ENCODE measurements at regions not wholly inside any gene's neighbourhood (a gene's known extent, or its start where the extent isn't known, plus 50 kb on each side); places are given as distances from the start of the nearest gene placed in this dataset.

- Histone ChIP-seq H3K4me3 (ENCODE audit: low read length in 2 of 2) (no peak overlapping the region), H3K36me3 (ENCODE audit: control insufficient read depth in 2 of 2, insufficient read depth in 2 of 2, low read length in 2 of 2) (no peaks in the 10 kb centered on the region), H3K4me1 (ENCODE audit: control insufficient read depth, insufficient read depth, low read length) (no peaks in the 10 kb centered on the region), H3K27me3 (ENCODE audit: control insufficient read depth in 1 of 2, insufficient read depth in 2 of 2, low read length in 2 of 2) (no peaks in the 10 kb centered on the region), H3K27ac (ENCODE audit: low read length) (no peak overlapping the region), H3K9me3 (ENCODE audit: control insufficient read depth in 2 of 2, low read length in 2 of 2) (no peaks in the 10 kb centered on the region), H3K9ac (ENCODE audit: low read length in 2 of 2) (no peak overlapping the region)
These were observed 658.7 kb downstream of the SLITRK1 start for GRCh38 chr13:83223546-83223945.

GRCh38 chr13:83221813-83222241 lies 660.4 kb downstream of the SLITRK1 start:
- no peak overlapping the region for H3K9ac ChIP-seq (ENCODE audit: low read length in 2 of 2)
- H3K4me1 ChIP-seq (ENCODE audit: control insufficient read depth, insufficient read depth, low read length), result no peaks in the 10 kb centered on the region
- H3K36me3 ChIP-seq (ENCODE audit: control insufficient read depth in 2 of 2, insufficient read depth in 2 of 2, low read length in 2 of 2), result no peaks in the 10 kb centered on the region
- no peaks in the 10 kb centered on the region for H3K9me3 ChIP-seq (ENCODE audit: control insufficient read depth in 2 of 2, low read length in 2 of 2)
- H3K27ac ChIP-seq (ENCODE audit: low read length), result no peak overlapping the region
- H3K27me3 ChIP-seq (ENCODE audit: control insufficient read depth in 1 of 2, insufficient read depth in 2 of 2, low read length in 2 of 2), result no peaks in the 10 kb centered on the region
- no peak overlapping the region for H3K4me3 ChIP-seq (ENCODE audit: low read length in 2 of 2)

- no peaks in the 10 kb centered on the region for H3K4me1 ChIP-seq (ENCODE audit: control insufficient read depth, insufficient read depth, low read length)
- no peak overlapping the region for H3K4me3 ChIP-seq (ENCODE audit: low read length in 2 of 2)
- H3K27me3 ChIP-seq (ENCODE audit: control insufficient read depth in 1 of 2, insufficient read depth in 2 of 2, low read length in 2 of 2), result no peaks in the 10 kb centered on the region
- H3K9ac ChIP-seq (ENCODE audit: low read length in 2 of 2), result no peak overlapping the region
- no peaks in the 10 kb centered on the region for H3K9me3 ChIP-seq (ENCODE audit: control insufficient read depth in 2 of 2, low read length in 2 of 2)
- no peaks in the 10 kb centered on the region for H3K36me3 ChIP-seq (ENCODE audit: control insufficient read depth in 2 of 2, insufficient read depth in 2 of 2, low read length in 2 of 2)
- H3K27ac ChIP-seq (ENCODE audit: low read length), result no peak overlapping the region
These were observed 661.0 kb downstream of the SLITRK1 start for GRCh38 chr13:83221256-83221655.

DNA sequence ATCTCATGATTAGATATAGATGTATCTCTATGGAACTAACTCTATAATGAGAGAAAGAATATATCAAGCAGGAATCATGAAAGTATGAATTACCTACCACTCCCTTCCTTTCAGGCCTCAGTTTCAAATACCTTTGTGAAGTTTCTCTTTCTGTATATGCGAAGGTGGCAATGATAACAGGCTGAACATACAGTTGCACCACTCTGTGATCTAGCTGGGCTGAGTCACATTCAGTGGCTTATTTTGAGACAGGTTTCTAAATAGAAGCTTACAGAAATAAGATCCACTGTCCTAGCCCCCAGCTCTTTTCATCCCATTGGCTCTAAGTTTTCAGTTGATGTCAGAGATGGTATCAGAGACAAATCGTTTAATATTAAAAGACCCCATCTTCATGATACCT lies 662.0 kb downstream of the SLITRK1 start:
- no peak overlapping the region for H3K4me3 ChIP-seq (ENCODE audit: low read length in 2 of 2)
- no peaks in the 10 kb centered on the region for H3K27me3 ChIP-seq (ENCODE audit: control insufficient read depth in 1 of 2, insufficient read depth in 2 of 2, low read length in 2 of 2)
- no peaks in the 10 kb centered on the region for H3K36me3 ChIP-seq (ENCODE audit: control insufficient read depth in 2 of 2, insufficient read depth in 2 of 2, low read length in 2 of 2)
- no peaks in the 10 kb centered on the region for H3K9me3 ChIP-seq (ENCODE audit: control insufficient read depth in 2 of 2, low read length in 2 of 2)
- H3K4me1 ChIP-seq (ENCODE audit: control insufficient read depth, insufficient read depth, low read length), result no peaks in the 10 kb centered on the region
- H3K27ac ChIP-seq (ENCODE audit: low read length), result no peak overlapping the region
- H3K9ac ChIP-seq (ENCODE audit: low read length in 2 of 2), result no peak overlapping the region

- H3K9ac ChIP-seq (ENCODE audit: low read length in 2 of 2), result no peak overlapping the region
- H3K27me3 ChIP-seq (ENCODE audit: control insufficient read depth in 1 of 2, insufficient read depth in 2 of 2, low read length in 2 of 2), result no peaks in the 10 kb centered on the region
- no peaks in the 10 kb centered on the region for H3K4me1 ChIP-seq (ENCODE audit: control insufficient read depth, insufficient read depth, low read length)
- no peak overlapping the region for H3K4me3 ChIP-seq (ENCODE audit: low read length in 2 of 2)
- H3K9me3 ChIP-seq (ENCODE audit: control insufficient read depth in 2 of 2, low read length in 2 of 2), result no peaks in the 10 kb centered on the region
- no peak overlapping the region for H3K27ac ChIP-seq (ENCODE audit: low read length)
- no peaks in the 10 kb centered on the region for H3K36me3 ChIP-seq (ENCODE audit: control insufficient read depth in 2 of 2, insufficient read depth in 2 of 2, low read length in 2 of 2)
These were observed 662.4 kb downstream of the SLITRK1 start for GRCh38 chr13:83219832-83220231.

DNA sequence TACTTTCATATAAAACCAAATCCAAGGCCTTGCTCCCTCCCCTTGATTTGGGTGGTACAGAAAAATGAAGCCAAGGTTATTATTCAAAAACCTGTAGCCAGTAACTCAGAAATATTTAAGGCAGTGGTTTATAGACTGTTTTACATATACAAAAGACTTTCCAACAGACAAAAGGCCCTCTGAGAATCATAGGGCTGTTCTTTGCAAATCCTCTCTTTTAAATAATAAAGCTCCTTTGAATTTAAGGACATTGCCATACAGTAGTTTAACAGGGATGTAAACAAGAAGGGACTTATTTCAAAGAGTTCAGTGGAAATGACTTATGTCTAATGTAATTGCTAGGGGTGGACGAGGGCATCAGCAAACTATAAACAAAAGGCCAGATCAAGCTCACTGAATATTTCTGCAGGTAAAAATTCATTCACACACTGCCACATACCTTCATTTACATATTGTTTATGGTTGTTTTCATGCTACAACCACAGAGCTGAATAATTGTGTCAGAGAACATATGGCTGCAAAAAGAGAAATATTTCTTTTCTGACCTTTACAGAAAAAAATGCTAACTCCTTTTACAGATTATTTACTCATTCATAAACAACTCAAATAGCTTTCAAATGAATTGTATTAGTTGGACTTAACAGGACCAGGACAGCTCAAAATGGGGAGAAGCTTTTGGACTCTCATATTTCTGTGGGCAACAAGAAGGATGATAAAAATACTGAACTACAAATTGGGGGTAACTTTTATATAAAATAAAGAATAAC lies 665.6 kb downstream of the SLITRK1 start:
- H3K36me3 ChIP-seq (ENCODE audit: control insufficient read depth in 2 of 2, insufficient read depth in 2 of 2, low read length in 2 of 2), result no peaks in the 10 kb centered on the region
- no peaks in the 10 kb centered on the region for H3K4me1 ChIP-seq (ENCODE audit: control insufficient read depth, insufficient read depth, low read length)
- H3K9me3 ChIP-seq (ENCODE audit: control insufficient read depth in 2 of 2, low read length in 2 of 2), result no peaks in the 10 kb centered on the region
- H3K9ac ChIP-seq (ENCODE audit: low read length in 2 of 2), result no peak overlapping the region
- no peak overlapping the region for H3K4me3 ChIP-seq (ENCODE audit: low read length in 2 of 2)
- H3K27ac ChIP-seq (ENCODE audit: low read length), result no peak overlapping the region
- no peaks in the 10 kb centered on the region for H3K27me3 ChIP-seq (ENCODE audit: control insufficient read depth in 1 of 2, insufficient read depth in 2 of 2, low read length in 2 of 2)

GRCh38 chr13:83215627-83216026 lies 666.6 kb downstream of the SLITRK1 start:
- no peak overlapping the region for H3K27ac ChIP-seq (ENCODE audit: low read length)
- H3K9ac ChIP-seq (ENCODE audit: low read length in 2 of 2), result no peak overlapping the region
- no peaks in the 10 kb centered on the region for H3K27me3 ChIP-seq (ENCODE audit: control insufficient read depth in 1 of 2, insufficient read depth in 2 of 2, low read length in 2 of 2)
- no peaks in the 10 kb centered on the region for H3K4me1 ChIP-seq (ENCODE audit: control insufficient read depth, insufficient read depth, low read length)
- H3K4me3 ChIP-seq (ENCODE audit: low read length in 2 of 2), result no peak overlapping the region
- H3K9me3 ChIP-seq (ENCODE audit: control insufficient read depth in 2 of 2, low read length in 2 of 2), result no peaks in the 10 kb centered on the region
- H3K36me3 ChIP-seq (ENCODE audit: control insufficient read depth in 2 of 2, insufficient read depth in 2 of 2, low read length in 2 of 2), result no peaks in the 10 kb centered on the region

DNA sequence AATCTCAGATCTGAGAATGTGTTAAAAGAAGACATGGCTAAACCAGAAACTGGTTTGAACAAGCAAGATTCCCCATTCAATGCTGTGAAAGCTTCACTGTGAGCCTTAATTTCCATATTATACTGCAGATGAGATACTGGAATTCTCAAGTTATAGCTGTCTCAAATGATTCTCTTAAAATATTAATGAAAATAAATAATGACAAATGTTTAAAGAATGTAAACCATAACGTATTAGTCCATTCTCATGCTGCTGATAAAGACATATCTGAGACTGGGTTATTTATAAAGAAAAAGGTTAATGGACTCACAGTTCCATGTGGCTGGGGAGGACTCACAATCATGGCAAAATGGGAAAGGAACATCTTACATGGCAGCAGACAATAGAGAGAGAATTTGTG lies 667.8 kb downstream of the SLITRK1 start:
- H3K4me1 ChIP-seq (ENCODE audit: control insufficient read depth, insufficient read depth, low read length), result no peaks in the 10 kb centered on the region
- H3K4me3 ChIP-seq (ENCODE audit: low read length in 2 of 2), result no peak overlapping the region
- H3K27me3 ChIP-seq (ENCODE audit: control insufficient read depth in 1 of 2, insufficient read depth in 2 of 2, low read length in 2 of 2), result no peaks in the 10 kb centered on the region
- no peak overlapping the region for H3K9ac ChIP-seq (ENCODE audit: low read length in 2 of 2)
- H3K27ac ChIP-seq (ENCODE audit: low read length), result no peak overlapping the region
- no peaks in the 10 kb centered on the region for H3K36me3 ChIP-seq (ENCODE audit: control insufficient read depth in 2 of 2, insufficient read depth in 2 of 2, low read length in 2 of 2)
- peaks cover 0 to under 1% of the 10 kb centered on the region in 2 donors for H3K9me3 ChIP-seq (ENCODE audit: control insufficient read depth in 2 of 2, low read length in 2 of 2)

DNA sequence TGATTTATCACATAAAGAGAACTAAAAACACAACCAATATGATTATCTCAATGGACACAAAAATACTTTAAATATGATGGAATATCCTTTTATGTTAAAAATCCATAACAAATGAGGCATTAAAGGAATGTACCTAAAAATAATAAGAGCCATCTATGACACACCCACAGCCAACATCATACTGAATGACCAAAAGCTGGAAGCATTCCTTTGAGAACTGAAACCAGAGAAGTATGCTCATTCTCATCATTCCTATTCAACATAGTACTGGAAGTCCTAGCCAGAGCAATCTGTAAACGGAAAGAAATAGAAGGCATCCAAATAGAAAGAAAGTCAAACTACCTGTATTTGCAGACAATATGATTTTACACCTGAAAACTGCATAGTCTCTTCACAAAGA lies 671.0 kb downstream of the SLITRK1 start:
- Histone ChIP-seq H3K9me3 (ENCODE audit: control insufficient read depth in 2 of 2, low read length in 2 of 2) (peaks cover 0 to 4% of the 10 kb centered on the region in 2 donors), H3K9ac (ENCODE audit: low read length in 2 of 2) (no peak overlapping the region), H3K36me3 (ENCODE audit: control insufficient read depth in 2 of 2, insufficient read depth in 2 of 2, low read length in 2 of 2) (no peaks in the 10 kb centered on the region), H3K4me3 (ENCODE audit: low read length in 2 of 2) (no peak overlapping the region), H3K4me1 (ENCODE audit: control insufficient read depth, insufficient read depth, low read length) (no peaks in the 10 kb centered on the region), H3K27ac (ENCODE audit: low read length) (no peak overlapping the region), H3K27me3 (ENCODE audit: control insufficient read depth in 1 of 2, insufficient read depth in 2 of 2, low read length in 2 of 2) (no peaks in the 10 kb centered on the region)

GRCh38 chr13:83204886-83205285 lies 677.4 kb downstream of the SLITRK1 start:
- Histone ChIP-seq H3K27ac (ENCODE audit: low read length) (no peak overlapping the region), H3K27me3 (ENCODE audit: control insufficient read depth in 1 of 2, insufficient read depth in 2 of 2, low read length in 2 of 2) (no peaks in the 10 kb centered on the region), H3K9me3 (ENCODE audit: control insufficient read depth in 2 of 2, low read length in 2 of 2) (peaks cover 0 to 4% of the 10 kb centered on the region in 2 donors), H3K4me3 (ENCODE audit: low read length in 2 of 2) (no peak overlapping the region), H3K9ac (ENCODE audit: low read length in 2 of 2) (no peak overlapping the region), H3K36me3 (ENCODE audit: control insufficient read depth in 2 of 2, insufficient read depth in 2 of 2, low read length in 2 of 2) (no peaks in the 10 kb centered on the region), H3K4me1 (ENCODE audit: control insufficient read depth, insufficient read depth, low read length) (no peaks in the 10 kb centered on the region)

- Histone ChIP-seq H3K27me3 (ENCODE audit: control insufficient read depth in 1 of 2, insufficient read depth in 2 of 2, low read length in 2 of 2) (no peaks in the 10 kb centered on the region), H3K4me3 (ENCODE audit: low read length in 2 of 2) (no peak overlapping the region), H3K9ac (ENCODE audit: low read length in 2 of 2) (no peak overlapping the region), H3K4me1 (ENCODE audit: control insufficient read depth, insufficient read depth, low read length) (no peaks in the 10 kb centered on the region), H3K27ac (ENCODE audit: low read length) (no peak overlapping the region), H3K9me3 (ENCODE audit: control insufficient read depth in 2 of 2, low read length in 2 of 2) (no peaks in the 10 kb centered on the region), H3K36me3 (ENCODE audit: control insufficient read depth in 2 of 2, insufficient read depth in 2 of 2, low read length in 2 of 2) (no peaks in the 10 kb centered on the region)
These were observed 680.8 kb downstream of the SLITRK1 start for GRCh38 chr13:83201506-83201905.

All from stomach smooth muscle (tissue), 2 donors.